PC-3 (cell line): ENCODE measurements at regions not wholly inside any gene's neighbourhood (a gene's known extent, or its start where the extent isn't known, plus 50 kb on each side); places are given as distances from the start of the nearest gene placed in this dataset.

Experiments used
- ATAC-seq: fragments of 200-7000 bp; cut with Tn5 transposase; 2 replicates; pipeline ENCODE4 v1.9.1; 2020; ENCODE audit warnings: mild to moderate bottlenecking, moderate library complexity
- BruUV-seq: library from RNA; stranded (reverse); fragments of 400-500 nt; replicated peaks from 2 replicates; lab custom pipeline; 2021; lab: Mats Ljungman, UMichigan
- CTCF ChIA-PET: fragments of 300-600 bp; sonication (Branson Sonifier 250); formaldehyde crosslinking; loops from one replicate; lab custom pipeline; 2022; ENCODE audit warnings: antibody characterized with exemption; lab: Charles Lee
- POLR2A ChIA-PET: fragments of 300-600 bp; sonication (Branson Sonifier 250); formaldehyde crosslinking; loops from one replicate; lab custom pipeline; 2022; ENCODE audit warnings: antibody characterized with exemption; ENCODE audit not compliant: unreplicated experiment; lab: Charles Lee
- DNase-seq: peaks from one replicate; pipeline ENCODE4 v3.0.0-alpha.2; 2015
- H2AFZ ChIP-seq: fragments of 300-600 bp; sonication (generic); 2 replicates; pipeline ENCODE4 v1.6.0; 2016; ENCODE audit warnings: antibody characterized with exemption, low read length
- H3F3A ChIP-seq: fragments of 300-600 bp; sonication (generic); one replicate; pipeline ENCODE4 v1.6.0; 2017; ENCODE audit warnings: antibody characterized with exemption, low read length, control low read depth, mild to moderate bottlenecking; ENCODE audit not compliant: unreplicated experiment
- H3K27ac ChIP-seq: fragments of 300-600 bp; sonication (generic); 2 replicates; pipeline ENCODE4 v1.5.1; 2016; ENCODE audit warnings: mild to moderate bottlenecking, low read length
- H3K27me3 ChIP-seq: fragments of 300-600 bp; sonication (generic); 2 replicates; pipeline ENCODE4 v1.6.1; 2016; ENCODE audit warnings: low read length, mixed read lengths
- H3K36me3 ChIP-seq: fragments of 300-600 bp; sonication (generic); 2 replicates; pipeline ENCODE4 v1.6.1; 2016; ENCODE audit warnings: low read depth, mixed run types, low read length, mixed read lengths
- H3K4me1 ChIP-seq: fragments of 300-600 bp; sonication (generic); 2 replicates; pipeline ENCODE4 v1.5.1; 2016; ENCODE audit warnings: low read length; ENCODE audit not compliant: insufficient read depth
- H3K4me2 ChIP-seq: fragments of 300-600 bp; sonication (generic); 2 replicates; pipeline ENCODE4 v1.6.0; 2016; ENCODE audit warnings: low read length
- H3K4me3 ChIP-seq: fragments of 300-600 bp; sonication (generic); 2 replicates; pipeline ENCODE4 v1.5.1; 2016; ENCODE audit warnings: mild to moderate bottlenecking, low read length, mixed read lengths
- H3K79me2 ChIP-seq: fragments of 300-600 bp; sonication (generic); 2 replicates; pipeline ENCODE4 v1.6.1; 2017; ENCODE audit warnings: low read length, mixed read lengths
- H3K9ac ChIP-seq: fragments of 300-600 bp; sonication (generic); 2 replicates; pipeline ENCODE4 v1.6.0; 2016; ENCODE audit warnings: mild to moderate bottlenecking, low read length
- H3K9me2 ChIP-seq: fragments of 300-600 bp; sonication (generic); replicated peaks from 2 replicates; pipeline ENCODE4 v1.6.1; 2016; ENCODE audit warnings: mixed run types, low read length, mixed read lengths
- H3K9me3 ChIP-seq: fragments of 300-600 bp; sonication (generic); 2 replicates; pipeline ENCODE4 v1.6.1; 2016; ENCODE audit warnings: low read length, mixed read lengths
- H4K20me1 ChIP-seq: fragments of 300-600 bp; sonication (generic); 2 replicates; pipeline ENCODE4 v1.6.1; 2016; ENCODE audit warnings: low read length, mixed read lengths
- EZH2 ChIP-seq: fragments of 300-600 bp; sonication (generic); IDR thresholded peaks from one replicate; pipeline ENCODE4 v1.6.1; 2017; ENCODE audit warnings: antibody characterized with exemption, mild to moderate bottlenecking, low read length; ENCODE audit not compliant: unreplicated experiment
- EZH2phosphoT487 ChIP-seq: fragments of 300-600 bp; sonication (generic); IDR thresholded peaks from 2 replicates; pipeline ENCODE4 v1.6.1; 2018; ENCODE audit warnings: mild to moderate bottlenecking, antibody characterized with exemption, low read length, borderline replicate concordance
- intact Hi-C: fragments of 100-400 bp; cut with micrococcal nuclease; formaldehyde crosslinking; loops from 2 replicates; pipeline ENCODE4 v1.9.0; 2023
- TF ChIP-seq, protein P1 (sequence below): fragments of 300-600 bp; sonication (generic); conservative IDR thresholded peaks from 2 replicates; pipeline ENCODE4 v1.5.1; 2017; ENCODE audit warnings: antibody characterized with exemption, low read depth, mild to moderate bottlenecking, low read length

DNA sequence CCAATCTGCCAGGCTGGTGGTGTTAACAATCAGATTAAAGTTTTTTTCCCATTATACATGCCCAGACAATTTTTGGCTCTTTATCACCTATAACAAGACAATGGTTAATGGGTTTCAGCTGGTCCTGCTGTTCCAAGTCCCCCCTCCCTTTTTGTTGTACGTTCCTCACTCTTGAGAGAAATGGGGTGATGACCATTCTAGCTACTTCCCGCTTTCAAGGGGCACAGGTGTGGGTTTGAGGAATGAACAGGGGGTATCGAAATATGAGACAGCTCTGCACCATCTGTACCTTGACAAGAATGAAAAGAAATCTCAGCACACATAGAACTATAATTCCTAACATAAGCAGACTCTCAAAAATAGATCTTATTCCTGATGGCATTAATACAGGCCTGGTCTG lies 326.8 kb downstream of the PTPRU start:
- no peaks in the 10 kb centered on the region for H3K4me1 ChIP-seq
- H3K4me3 ChIP-seq = no peak overlapping the region
- peaks cover 18% of the 10 kb centered on the region; the same call in 1 of the 2 replicates for H3K36me3 ChIP-seq
- POLR2A ChIA-PET = no interaction called here
- TF ChIP-seq EZH2phosphoT487 (no peak), EZH2 (no peak)
- TF ChIP-seq, protein P1, sequence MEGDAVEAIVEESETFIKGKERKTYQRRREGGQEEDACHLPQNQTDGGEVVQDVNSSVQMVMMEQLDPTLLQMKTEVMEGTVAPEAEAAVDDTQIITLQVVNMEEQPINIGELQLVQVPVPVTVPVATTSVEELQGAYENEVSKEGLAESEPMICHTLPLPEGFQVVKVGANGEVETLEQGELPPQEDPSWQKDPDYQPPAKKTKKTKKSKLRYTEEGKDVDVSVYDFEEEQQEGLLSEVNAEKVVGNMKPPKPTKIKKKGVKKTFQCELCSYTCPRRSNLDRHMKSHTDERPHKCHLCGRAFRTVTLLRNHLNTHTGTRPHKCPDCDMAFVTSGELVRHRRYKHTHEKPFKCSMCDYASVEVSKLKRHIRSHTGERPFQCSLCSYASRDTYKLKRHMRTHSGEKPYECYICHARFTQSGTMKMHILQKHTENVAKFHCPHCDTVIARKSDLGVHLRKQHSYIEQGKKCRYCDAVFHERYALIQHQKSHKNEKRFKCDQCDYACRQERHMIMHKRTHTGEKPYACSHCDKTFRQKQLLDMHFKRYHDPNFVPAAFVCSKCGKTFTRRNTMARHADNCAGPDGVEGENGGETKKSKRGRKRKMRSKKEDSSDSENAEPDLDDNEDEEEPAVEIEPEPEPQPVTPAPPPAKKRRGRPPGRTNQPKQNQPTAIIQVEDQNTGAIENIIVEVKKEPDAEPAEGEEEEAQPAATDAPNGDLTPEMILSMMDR = no peak
- no peaks in the 10 kb centered on the region for H4K20me1 ChIP-seq
- no peak overlapping the region for H3K4me2 ChIP-seq
- peaks cover 50% of the 10 kb centered on the region for H3K9me3 ChIP-seq
- H3K9ac ChIP-seq = no peak overlapping the region
- no TSS peak for BruUV-seq
- H3K9me2 ChIP-seq = no peaks in the 10 kb centered on the region
- H2AFZ ChIP-seq = no peak overlapping the region
- CTCF ChIA-PET = no interaction called here
- no peaks in the 10 kb centered on the region for H3K27me3 ChIP-seq
- ATAC-seq = no peak
- intact Hi-C loops = no loop called here
- no peaks in the 10 kb centered on the region for H3K79me2 ChIP-seq
- H3K27ac ChIP-seq = no peak overlapping the region
- H3F3A ChIP-seq = no peaks in the 10 kb centered on the region
- DNase-seq = peak; percentile 6

DNA sequence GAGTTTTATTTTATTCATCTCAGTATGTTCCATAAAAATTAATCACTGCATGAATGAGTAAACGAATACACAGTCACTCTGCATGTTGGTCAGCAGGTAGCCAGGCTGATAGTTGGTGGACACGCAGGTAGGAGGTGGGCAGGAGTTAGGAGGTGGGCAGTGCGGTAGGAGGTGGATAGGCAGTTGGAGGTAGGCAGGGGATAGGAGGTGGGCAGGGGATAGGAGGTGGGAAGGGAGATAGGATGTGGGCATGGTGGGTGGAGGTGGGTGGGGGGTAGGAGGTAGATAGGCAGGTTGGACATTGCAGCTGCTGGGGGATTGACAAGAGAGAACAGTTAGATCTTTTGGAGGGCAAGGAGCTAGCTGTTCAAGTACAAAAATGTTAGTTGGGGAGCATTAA lies 322.7 kb downstream of the PTPRU start:
- Histone ChIP-seq H3K9ac (no peak overlapping the region), H3K27me3 (no peaks in the 10 kb centered on the region), H3K79me2 (no peaks in the 10 kb centered on the region), H3K9me3 (peaks cover 14% of the 10 kb centered on the region), H2AFZ (no peak overlapping the region), H3F3A (no peaks in the 10 kb centered on the region), H3K27ac (no peak overlapping the region), H3K4me2 (no peak overlapping the region), H3K4me1 (no peaks in the 10 kb centered on the region), H3K4me3 (no peak overlapping the region), H3K9me2 (no peaks in the 10 kb centered on the region), H3K36me3 (no peaks in the 10 kb centered on the region; the same call in 1 of the 2 replicates), H4K20me1 (no peaks in the 10 kb centered on the region)
- BruUV-seq = no TSS peak
- ChIA-PET POLR2A (no interaction called here), CTCF (no interaction called here)
- ATAC-seq (no peak), DNase-seq (no peak)
- TF ChIP-seq EZH2phosphoT487 (no peak), EZH2 (no peak)
- TF ChIP-seq, protein P1 = no peak
- intact Hi-C loops = no loop called here

DNA sequence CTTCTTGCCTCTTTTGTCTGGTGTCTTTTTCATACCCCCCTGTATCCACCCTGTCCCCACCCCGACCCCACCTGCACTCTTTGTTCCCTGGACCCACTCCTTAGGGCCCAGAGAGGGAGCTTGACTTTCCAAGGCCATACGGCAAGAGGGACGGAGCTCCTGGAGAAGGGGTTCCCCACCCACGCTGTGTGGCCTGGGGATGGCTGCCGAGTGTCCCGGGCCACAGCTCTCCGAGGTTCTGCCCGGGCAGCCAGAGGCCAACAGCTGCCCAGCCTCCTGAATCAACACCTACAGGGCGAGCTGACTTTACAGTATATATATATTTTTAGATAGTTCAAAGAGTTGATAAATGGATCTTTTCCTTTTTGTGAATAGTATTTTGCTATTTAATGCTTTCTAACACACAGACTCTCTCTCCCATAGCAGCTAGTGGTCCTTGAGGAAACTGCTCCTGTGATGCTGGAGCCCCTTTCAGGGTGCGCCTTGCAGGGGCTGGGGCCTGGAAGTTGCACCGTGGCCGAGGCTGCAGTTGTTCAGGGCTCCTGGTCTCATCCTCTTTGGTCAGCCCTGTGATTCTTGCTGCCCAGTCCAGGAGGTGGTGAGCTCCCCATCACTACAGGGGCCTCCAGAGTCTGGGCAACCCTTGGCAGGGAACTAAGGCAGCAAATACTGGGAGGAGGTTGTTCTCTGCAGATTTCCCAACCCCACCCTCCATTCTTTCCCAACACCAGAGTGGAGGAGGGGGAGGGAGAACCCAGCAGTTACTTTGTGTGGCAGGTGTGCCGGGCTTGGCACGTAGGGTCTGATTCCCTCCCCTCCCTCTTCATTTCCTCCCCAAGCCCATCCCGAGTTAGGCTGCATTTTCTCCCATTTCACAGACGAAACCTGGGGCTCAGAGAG lies 321.6 kb downstream of the PTPRU start:
- H3K4me3 ChIP-seq = no peak overlapping the region
- H3K4me2 ChIP-seq = no peak overlapping the region
- H3K9ac ChIP-seq = no peak overlapping the region
- no peaks in the 10 kb centered on the region for H3K9me2 ChIP-seq
- H3K79me2 ChIP-seq = no peaks in the 10 kb centered on the region
- no peaks in the 10 kb centered on the region for H3K4me1 ChIP-seq
- TF ChIP-seq EZH2phosphoT487 (no peak), EZH2 (no peak)
- TF ChIP-seq, protein P1 = no peak
- no peak overlapping the region for H3K27ac ChIP-seq
- H4K20me1 ChIP-seq = no peaks in the 10 kb centered on the region
- ChIA-PET CTCF (no interaction called here), POLR2A (interaction anchor here (0.6 kb wide), 1 partner anchor 1359 kb away, joined by 3 read pairs; no protein-coding TSS in a partner anchor)
- H2AFZ ChIP-seq = no peak overlapping the region
- ATAC-seq (no peak), DNase-seq (no peak)
- H3K9me3 ChIP-seq = peaks cover 4% of the 10 kb centered on the region; the same call in 1 of the 2 replicates
- intact Hi-C loops = no loop called here
- BruUV-seq = no TSS peak
- no peaks in the 10 kb centered on the region for H3F3A ChIP-seq
- no peaks in the 10 kb centered on the region for H3K27me3 ChIP-seq
- H3K36me3 ChIP-seq = no peaks in the 10 kb centered on the region; the same call in 1 of the 2 replicates
